HG03469 (cell line): ENCODE measurements at regions not wholly inside any gene's neighbourhood (a gene's known extent, or its start where the extent isn't known, plus 50 kb on each side); places are given as distances from the start of the nearest gene placed in this dataset.

Experiments used
- ATAC-seq: cut with Tn5 transposase; IDR thresholded peaks from one replicate; pipeline ENCODE4 v1.9.1; 2021; ENCODE audit warnings: mild to moderate bottlenecking, moderate library complexity, moderate number of reproducible peaks; ENCODE audit not compliant: unreplicated experiment

- no peak for ATAC-seq
Observed at GRCh38 chr4:28351102-28351501, 1490.5 kb downstream of the STIM2 start.

GRCh38 chr4:28351826-28352225, 1491.2 kb downstream of the STIM2 start:
- ATAC-seq = no peak

GRCh38 chr4:28354880-28355656, 1494.4 kb downstream of the STIM2 start:
- no peak for ATAC-seq

- ATAC-seq = no peak
Observed at GRCh38 chr4:28357990-28358389, 1497.3 kb downstream of the STIM2 start.

GRCh38 chr4:28358606-28359005, 1498.0 kb downstream of the STIM2 start:
- no peak for ATAC-seq

GRCh38 chr4:28360681-28361080, 1500.0 kb downstream of the STIM2 start:
- no peak for ATAC-seq

- no peak for ATAC-seq
Observed at GRCh38 chr4:28362169-28362568, 1501.5 kb downstream of the STIM2 start.

- ATAC-seq = no peak
Observed at GRCh38 chr4:28369499-28369898, 1508.9 kb downstream of the STIM2 start.

GRCh38 chr4:28373191-28373590, 1512.5 kb downstream of the STIM2 start:
- ATAC-seq = no peak

- ATAC-seq = no peak
Observed at GRCh38 chr4:28373601-28374000, 1513.0 kb downstream of the STIM2 start.

- no peak for ATAC-seq
Observed at GRCh38 chr4:28378109-28378830, 1517.6 kb downstream of the STIM2 start.

GRCh38 chr4:28385801-28386200, 1525.2 kb downstream of the STIM2 start:
- ATAC-seq = no peak

- no peak for ATAC-seq
Observed at GRCh38 chr4:28386776-28387175, 1526.1 kb downstream of the STIM2 start.

- ATAC-seq = no peak
Observed at GRCh38 chr4:28388471-28388870, 1527.8 kb downstream of the STIM2 start.

- ATAC-seq = no peak
Observed at GRCh38 chr4:28391877-28392276, 1531.2 kb downstream of the STIM2 start.

- ATAC-seq = no peak
Observed at GRCh38 chr4:28402751-28403150, 1542.1 kb downstream of the STIM2 start.

GRCh38 chr4:28421221-28421620, 1560.6 kb downstream of the STIM2 start:
- ATAC-seq = no peak

GRCh38 chr4:28426251-28426650, 1565.6 kb downstream of the STIM2 start:
- no peak for ATAC-seq

- no peak for ATAC-seq
Observed at GRCh38 chr4:28427306-28428085, 1566.9 kb downstream of the STIM2 start.

- ATAC-seq = no peak
Observed at GRCh38 chr4:28432348-28433025, 1571.8 kb downstream of the STIM2 start.

GRCh38 chr4:28435314-28435713, 1574.7 kb downstream of the STIM2 start:
- no peak for ATAC-seq
